Peyer's patch (tissue), 4 donors: ENCODE measurements at regions not wholly inside any gene's neighbourhood (a gene's known extent, or its start where the extent isn't known, plus 50 kb on each side); places are given as distances from the start of the nearest gene placed in this dataset.

Experiments
- DNase-seq, 3 donors: peaks; one replicate each; pipeline ENCODE4 v3.0.0-alpha.2; 2017 to 2019
- H3K27ac ChIP-seq, 4 donors: fragments of 200-600 bp; sonication (generic); one replicate each; pipeline ENCODE4 v1.5.1; 2016 to 2019
- H3K27me3 ChIP-seq, 2 donors: fragments of 200-600 bp; sonication (generic); one replicate each; pipeline ENCODE4 v1.5.1; 2019
- H3K36me3 ChIP-seq, 3 donors: fragments of 200-600 bp; sonication (generic); one replicate each; pipeline ENCODE4 v1.5.1; 2016 to 2019
- H3K4me1 ChIP-seq, 4 donors: fragments of 200-600 bp; sonication (generic); one replicate each; pipeline ENCODE4 v1.5.1; 2016 to 2019
- H3K4me3 ChIP-seq, 4 donors: fragments of 200-600 bp; sonication (generic); 1 replicate in 3 of 4; 2 replicates in 1 of 4; pipeline ENCODE4 v1.5.1; 2016 to 2019; ENCODE audit warnings: mild to moderate bottlenecking in 1 of 4
- H3K9me3 ChIP-seq, 4 donors: fragments of 200-600 bp; sonication (generic); one replicate each; pipeline ENCODE4 v1.5.1; 2016 to 2019; ENCODE audit warnings: mild to moderate bottlenecking in 1 of 4
- CTCF ChIP-seq, 6 experiments: fragments of 450-650 bp in 4 of 6; fragments of 200-600 bp in 2 of 6; sonication (generic) in 1 of 6; IDR thresholded peaks; one replicate each; pipeline ENCODE4 v1.5.1; 2017 to 2019; ENCODE audit warnings: antibody characterized with exemption in 6 of 6, mild to moderate bottlenecking in 3 of 6, moderate library complexity in 1 of 6
- POLR2A ChIP-seq, 2 donors: fragments of 450-650 bp; IDR thresholded peaks; one replicate each; pipeline ENCODE4 v1.5.1; 2017; ENCODE audit warnings: antibody characterized with exemption in 2 of 2, mild to moderate bottlenecking in 2 of 2, moderate library complexity in 2 of 2

- Histone ChIP-seq H3K4me1 (peaks cover 0 to 20% (median 6%) of the 10 kb centered on the region in 4 donors), H3K9me3 (no peaks in the 10 kb centered on the region), H3K27me3 (no peaks in the 10 kb centered on the region), H3K4me3 (no peak overlapping the region), H3K27ac (no peak overlapping the region), H3K36me3 (no peaks in the 10 kb centered on the region)
- no peak for DNase-seq
- no peak for TF ChIP-seq CTCF (IDR thresholded peaks at IDR 0.05)
- no peak for TF ChIP-seq POLR2A (IDR thresholded peaks at IDR 0.05)
Measured at GRCh38 chr12:4112290-4112689, 161.3 kb upstream of the CCND2 start.

- Histone ChIP-seq H3K4me3 (no peak overlapping the region), H3K36me3 (no peaks in the 10 kb centered on the region), H3K9me3 (no peaks in the 10 kb centered on the region), H3K27me3 (no peaks in the 10 kb centered on the region), H3K27ac (no peak overlapping the region), H3K4me1 (peaks cover 0 to 7% (median 0%) of the 10 kb centered on the region in 4 donors)
- DNase-seq, result no peak
- TF ChIP-seq POLR2A (IDR thresholded peaks at IDR 0.05), result no peak
- no peak for TF ChIP-seq CTCF (IDR thresholded peaks at IDR 0.05)
Measured at GRCh38 chr12:4111010-4111409, 162.6 kb upstream of the CCND2 start.

- no peak for TF ChIP-seq CTCF (IDR thresholded peaks at IDR 0.05)
- TF ChIP-seq POLR2A (IDR thresholded peaks at IDR 0.05), result no peak
- no peaks in the 10 kb centered on the region for H3K36me3 ChIP-seq
- no peaks in the 10 kb centered on the region for H3K27me3 ChIP-seq
- DNase-seq, result no peak
- no peak overlapping the region for H3K4me3 ChIP-seq
- no peaks in the 10 kb centered on the region for H3K9me3 ChIP-seq
- no peaks in the 10 kb centered on the region for H3K4me1 ChIP-seq
- H3K27ac ChIP-seq, result no peak overlapping the region
Measured at GRCh38 chr12:4109826-4110225, 163.7 kb upstream of the CCND2 start.

GRCh38 chr12:4108803-4109345 is 164.7 kb upstream of the CCND2 start:
- Histone ChIP-seq H3K4me3 (no peak overlapping the region), H3K27me3 (no peaks in the 10 kb centered on the region), H3K27ac (no peak overlapping the region), H3K4me1 (no peaks in the 10 kb centered on the region), H3K36me3 (no peaks in the 10 kb centered on the region), H3K9me3 (no peaks in the 10 kb centered on the region)
- no peak for TF ChIP-seq CTCF (IDR thresholded peaks at IDR 0.05)
- no peak for TF ChIP-seq POLR2A (IDR thresholded peaks at IDR 0.05)
- DNase-seq, result no peak

GRCh38 chr12:4107911-4108697 is 165.5 kb upstream of the CCND2 start:
- Histone ChIP-seq H3K27ac (no peak overlapping the region), H3K4me3 (no peak overlapping the region), H3K27me3 (no peaks in the 10 kb centered on the region), H3K9me3 (no peaks in the 10 kb centered on the region), H3K4me1 (no peaks in the 10 kb centered on the region), H3K36me3 (no peaks in the 10 kb centered on the region)
- no peak for DNase-seq
- no peak for TF ChIP-seq POLR2A (IDR thresholded peaks at IDR 0.05)
- no peak for TF ChIP-seq CTCF (IDR thresholded peaks at IDR 0.05)
